ENCODE measurements at regions not wholly inside any gene's neighbourhood (a gene's known extent, or its start where the extent isn't known, plus 50 kb on each side); places are given as distances from the start of the nearest gene placed in this dataset.

DNA sequence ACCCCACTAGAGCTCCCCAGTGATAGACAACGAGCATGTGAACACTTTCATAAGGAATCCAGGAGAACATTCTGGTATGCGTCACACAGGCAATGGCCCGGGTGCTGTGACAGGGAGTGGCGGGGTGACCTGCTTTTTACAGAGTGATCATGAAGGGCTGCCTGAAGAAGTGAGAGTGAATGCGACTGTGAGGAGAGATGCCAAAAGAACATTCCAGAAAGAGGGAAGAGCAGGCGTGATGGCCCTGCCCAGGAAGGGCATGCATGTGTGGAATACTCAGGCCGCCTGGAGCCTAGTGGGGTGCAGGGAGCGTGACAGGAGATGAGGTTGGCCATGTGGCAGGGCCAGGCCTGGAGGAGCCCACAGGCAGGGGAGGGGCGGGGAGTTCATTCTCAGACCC, 53.8 kb downstream of the FZD10 start:
- DNase-seq: no peak

DNA sequence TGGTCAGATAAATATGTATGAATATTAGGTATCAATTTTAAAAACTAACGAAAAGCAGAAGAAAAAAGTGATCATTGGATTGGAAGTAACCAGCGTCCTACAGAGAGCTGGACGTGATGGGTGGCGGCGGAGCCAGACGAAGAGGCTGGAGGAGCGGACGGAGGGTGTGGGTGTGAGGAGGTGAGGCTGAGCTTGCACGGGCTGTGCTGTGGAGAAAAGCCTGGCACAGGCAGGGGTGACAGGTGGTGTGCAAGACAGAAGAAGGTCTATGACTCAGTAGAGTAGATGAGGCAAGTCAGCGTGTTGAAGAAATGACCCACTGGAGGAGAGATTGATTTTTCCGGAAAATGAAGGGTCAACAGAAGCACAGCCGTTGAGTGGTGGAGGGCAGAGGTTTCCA, 56.4 kb downstream of the FZD10 start:
- no peak for DNase-seq

GRCh38 chr12:130219929-130220705, 57.9 kb downstream of the FZD10 start:
- no peak for DNase-seq

GRCh38 chr12:130220706-130221100, 58.4 kb downstream of the FZD10 start:
- no peak for DNase-seq

DNA sequence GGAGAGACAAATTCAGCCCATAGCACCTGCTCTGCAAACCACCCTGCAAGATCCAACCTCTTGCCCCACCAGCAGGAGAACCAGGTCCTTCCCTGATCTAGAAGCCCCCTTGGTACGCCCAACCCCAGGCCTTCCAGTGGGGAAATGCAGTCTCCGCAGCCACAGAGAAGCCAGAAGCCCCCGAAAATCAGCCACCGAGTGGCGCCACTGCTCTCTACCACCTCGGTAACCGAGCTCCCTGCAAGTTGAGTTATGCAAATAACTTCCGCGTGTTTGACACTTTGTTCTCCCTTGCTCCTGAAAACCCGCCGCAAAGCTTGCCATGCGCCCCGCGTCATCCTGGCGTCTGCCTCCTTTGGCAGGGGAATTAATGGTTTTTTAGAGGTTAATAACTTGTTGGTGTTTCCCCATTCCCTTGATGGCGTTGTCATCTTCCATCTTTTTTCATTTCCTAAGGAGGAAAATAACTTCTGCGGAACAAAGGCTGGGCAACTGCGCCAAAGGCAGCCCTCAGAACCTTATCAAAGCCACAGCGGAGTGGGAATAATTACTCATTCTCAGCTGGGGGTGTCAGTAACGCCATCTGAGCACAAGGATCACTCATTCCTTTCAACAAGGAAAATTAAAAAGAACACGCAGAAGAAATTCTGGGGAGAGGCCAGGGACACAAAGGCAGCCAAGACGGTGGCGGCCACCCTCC, 60.4 kb downstream of the FZD10 start:
- no peak for DNase-seq

DNA sequence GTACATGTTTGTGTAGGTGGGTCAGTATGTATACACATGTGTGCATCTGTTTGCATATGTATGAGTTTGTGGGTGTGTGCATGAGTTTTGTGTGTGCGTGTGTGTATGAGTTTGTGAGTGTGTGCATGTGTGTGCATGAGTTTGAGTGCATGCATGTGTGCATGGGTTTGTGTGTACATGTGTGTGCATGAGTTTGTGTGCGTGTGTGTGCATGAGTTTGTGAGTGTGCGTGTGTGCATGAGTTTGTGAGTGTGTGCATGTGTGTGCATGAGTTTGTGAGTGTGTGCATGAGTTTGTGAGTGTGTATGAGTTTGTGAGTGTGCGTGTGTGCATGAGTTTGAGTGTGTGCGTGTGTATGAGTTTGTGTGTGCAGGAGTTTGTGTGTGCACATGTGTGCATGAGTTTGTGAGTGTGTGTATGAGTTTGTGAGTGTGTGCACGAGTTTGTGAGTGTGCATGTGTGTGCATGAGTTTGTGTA, 61.5 kb downstream of the FZD10 start:
- DNase-seq: no peak

- no peak for DNase-seq
These were observed 62.3 kb downstream of the FZD10 start for GRCh38 chr12:130224613-130225012.

DNA sequence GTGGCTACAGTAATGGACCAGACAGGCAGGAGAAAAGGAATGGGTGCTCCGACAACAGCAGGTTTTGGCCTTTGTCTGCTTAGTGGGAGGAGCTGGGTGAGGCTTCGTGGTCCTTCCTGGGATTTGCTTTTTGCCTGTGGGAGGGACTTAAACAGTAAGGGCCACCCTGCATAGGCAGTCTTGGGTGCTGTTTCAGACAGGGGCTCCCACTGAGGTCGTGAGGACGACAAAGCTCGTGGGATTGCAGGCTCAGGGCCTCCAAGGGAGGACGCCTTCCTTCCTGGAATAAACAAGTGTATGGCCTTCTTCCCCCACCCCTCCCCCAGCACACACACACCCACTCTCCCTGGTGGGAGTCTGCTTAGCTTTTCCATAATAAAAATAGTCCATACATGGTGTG, 63.1 kb downstream of the FZD10 start:
- DNase-seq: no peak

DNA sequence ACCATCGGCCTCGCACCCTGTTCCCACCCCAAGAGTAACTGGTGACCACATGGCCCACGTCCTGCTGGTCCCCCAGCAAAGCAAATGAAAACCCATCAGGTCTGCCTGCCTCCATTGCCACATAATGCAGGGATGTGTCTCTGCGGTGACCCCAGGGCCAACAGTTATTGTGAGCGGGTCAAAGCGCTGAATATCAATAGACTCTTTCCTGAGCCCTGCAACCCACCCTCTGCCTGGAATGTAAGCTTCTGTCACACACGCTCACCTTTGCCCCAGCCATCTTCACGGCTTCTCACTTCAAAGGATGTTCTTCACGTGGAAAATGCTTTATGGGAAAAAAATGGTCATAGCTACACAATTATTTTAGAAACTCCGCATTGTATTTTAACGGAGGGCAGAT, 63.9 kb downstream of the FZD10 start:
- DNase-seq: no peak

DNA sequence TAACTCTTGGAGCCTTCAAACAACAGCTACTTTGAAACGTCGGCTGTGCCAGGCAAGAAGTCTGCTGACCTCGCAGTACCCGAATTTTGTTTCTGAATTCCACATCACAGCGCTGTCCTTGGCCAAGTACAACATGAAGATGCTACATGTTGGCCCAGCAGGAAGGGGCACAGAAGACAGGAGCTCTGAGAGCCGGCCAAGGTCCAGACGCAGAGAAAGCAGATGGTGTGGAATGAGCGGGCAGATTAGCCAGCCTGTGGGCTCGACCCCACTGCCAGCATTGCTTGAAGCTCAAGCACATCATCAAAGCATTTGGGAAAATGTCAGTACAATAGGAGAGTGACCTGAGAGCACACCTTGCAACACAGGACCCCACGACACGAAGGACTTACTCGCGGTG, 64.5 kb downstream of the FZD10 start:
- no peak for DNase-seq

- no peak for DNase-seq
These were observed 65.4 kb downstream of the FZD10 start for GRCh38 chr12:130227641-130228040.

GRCh38 chr12:130236446-130236845, 74.2 kb downstream of the FZD10 start:
- DNase-seq: no peak

DNA sequence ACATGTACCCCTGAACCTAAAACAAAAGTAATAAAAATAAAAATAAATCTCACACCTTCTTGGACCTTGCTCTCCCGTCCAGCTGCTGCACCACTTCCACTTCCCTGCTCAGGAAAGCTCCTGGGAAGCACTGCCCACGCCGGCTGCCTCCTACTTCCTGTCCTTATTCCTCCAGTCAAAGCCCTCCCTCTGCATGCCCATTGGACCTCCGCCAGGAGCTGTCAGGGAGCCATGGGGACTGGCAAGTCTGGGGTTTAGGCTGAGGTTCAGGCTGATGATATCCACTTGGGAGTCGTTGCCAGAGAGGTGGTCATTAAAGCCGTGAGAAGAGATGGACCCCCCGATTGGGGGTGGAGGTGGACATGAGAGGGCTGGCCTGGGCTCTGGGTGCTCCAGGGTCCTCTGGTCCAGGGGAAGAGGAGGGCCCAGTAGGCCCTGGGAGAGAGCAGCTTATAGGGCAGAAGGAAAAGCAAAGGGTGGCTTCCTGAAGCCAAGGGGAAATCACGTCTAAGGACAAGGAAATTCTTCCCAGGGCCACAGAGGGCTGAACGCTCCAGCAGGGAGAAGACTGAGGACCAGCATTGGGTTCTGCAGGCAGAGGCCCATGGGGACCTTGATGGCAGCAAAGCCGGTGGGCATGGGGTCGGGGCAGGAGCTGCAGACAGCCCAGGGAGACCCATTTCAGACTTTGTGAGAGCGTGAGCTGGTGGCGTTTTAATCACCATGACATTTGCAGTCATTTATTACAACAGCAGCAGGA, 78.7 kb downstream of the FZD10 start:
- DNase-seq: no peak

- DNase-seq: no peak
These were observed 80.2 kb downstream of the FZD10 start for GRCh38 chr12:130242506-130242905.

- DNase-seq: no peak
These were observed 83.0 kb downstream of the FZD10 start for GRCh38 chr12:130245251-130245650.

- no peak for DNase-seq
These were observed 84.3 kb downstream of the FZD10 start for GRCh38 chr12:130246560-130246959.

GRCh38 chr12:130247634-130248237, 85.5 kb downstream of the FZD10 start:
- no peak for DNase-seq

DNA sequence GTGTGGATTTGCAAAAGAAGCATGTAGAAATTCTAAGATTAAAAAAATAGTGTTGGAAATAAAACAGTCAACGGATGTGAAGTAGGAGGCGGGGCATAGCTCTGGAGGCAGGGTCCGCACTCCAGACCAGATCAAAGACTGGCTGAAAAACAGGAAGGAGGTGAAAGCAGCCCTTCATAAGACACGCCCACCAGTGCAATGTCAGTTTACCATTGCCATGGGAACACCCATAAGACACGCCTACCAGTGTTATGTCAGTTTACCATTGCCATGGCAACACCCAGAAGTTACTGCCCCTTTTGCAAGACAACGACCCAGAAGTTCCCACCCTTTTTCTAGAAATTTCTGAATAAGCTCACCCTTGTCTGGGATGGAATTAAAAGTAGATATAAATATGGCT, 87.1 kb downstream of the FZD10 start:
- no peak for DNase-seq

GRCh38 chr12:130251236-130251780, 86.4 kb upstream of the PIWIL1 start:
- no peak for DNase-seq

GRCh38 chr12:130253866-130254265, 83.8 kb upstream of the PIWIL1 start:
- DNase-seq: no peak

DNA sequence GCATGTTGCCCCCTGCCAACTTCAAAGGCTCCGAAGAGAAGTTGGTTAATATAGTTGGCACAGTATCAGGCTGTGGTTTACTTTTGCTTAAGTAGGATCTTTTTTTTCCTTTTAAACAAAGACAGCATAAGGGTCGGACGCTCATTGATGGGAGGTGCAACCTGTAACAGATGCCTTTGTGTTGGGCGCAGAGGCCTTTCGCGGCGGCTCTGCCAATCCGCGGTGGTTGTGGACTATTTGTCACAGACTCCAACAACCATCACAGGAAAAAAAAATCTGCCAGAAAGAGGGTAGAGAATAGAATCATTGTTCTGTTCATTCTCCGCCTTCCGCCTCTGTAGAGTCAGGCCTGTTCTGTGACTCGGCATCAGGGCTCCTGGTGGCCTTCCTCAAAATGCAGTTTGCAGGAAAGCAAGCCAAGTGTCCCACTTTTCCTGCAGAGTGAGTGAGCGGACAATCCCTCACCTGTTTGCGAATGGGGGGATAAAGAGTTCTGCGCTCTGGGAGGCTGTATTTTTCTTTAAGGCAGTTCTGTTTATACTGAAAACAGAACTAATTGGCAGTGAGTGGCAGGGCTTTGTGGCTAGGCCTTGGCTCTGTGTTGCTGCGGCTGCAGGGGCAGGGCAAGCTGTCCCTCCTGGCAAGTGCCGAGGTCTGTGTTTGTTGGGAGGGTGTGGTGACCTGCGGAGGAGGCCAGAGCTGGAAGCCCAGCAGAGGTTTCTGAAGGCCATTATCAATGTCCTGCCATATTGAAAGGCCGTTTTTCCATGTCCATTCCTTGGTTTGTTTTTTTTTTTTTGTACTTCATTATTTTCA, 83.0 kb upstream of the PIWIL1 start:
- no peak for DNase-seq

- DNase-seq: no peak
These were observed 78.8 kb upstream of the PIWIL1 start for GRCh38 chr12:130258863-130259262.

All from stimulated activated CD8-positive, alpha-beta memory T cell treated with anti-CD3 and anti-CD28 coated beads, Interleukin-4, amount 100 ng/mL, for 48 hours (primary cell).